HG02759 (cell line): ENCODE measurements at regions not wholly inside any gene's neighbourhood (a gene's known extent, or its start where the extent isn't known, plus 50 kb on each side); places are given as distances from the start of the nearest gene placed in this dataset.

Experiments
- ATAC-seq: cut with Tn5 transposase; IDR thresholded peaks from one replicate; pipeline ENCODE4 v1.9.1; 2021; ENCODE audit warnings: mild to moderate bottlenecking, moderate library complexity; ENCODE audit not compliant: unreplicated experiment

DNA sequence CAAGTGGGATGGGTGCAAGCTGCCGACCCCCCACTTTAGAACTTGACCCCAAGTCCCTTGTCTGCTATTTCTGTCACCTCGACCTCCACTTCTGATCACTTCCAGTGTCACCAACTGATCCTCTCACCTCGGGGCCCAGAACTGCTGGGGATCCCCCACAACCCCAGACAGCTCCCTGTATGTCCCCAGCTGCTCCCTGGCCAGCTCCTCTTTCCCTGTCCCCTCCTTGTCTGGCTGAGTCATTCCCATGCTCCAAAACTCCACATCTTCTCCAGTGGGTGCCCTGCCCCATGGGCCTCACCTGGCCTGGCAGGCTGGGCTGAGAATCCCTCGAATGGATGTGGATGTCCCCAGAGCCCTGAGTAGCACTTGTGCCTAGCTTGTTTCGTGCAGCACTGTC is 154.3 kb upstream of the PCBD1 start:
- ATAC-seq, result no peak

DNA sequence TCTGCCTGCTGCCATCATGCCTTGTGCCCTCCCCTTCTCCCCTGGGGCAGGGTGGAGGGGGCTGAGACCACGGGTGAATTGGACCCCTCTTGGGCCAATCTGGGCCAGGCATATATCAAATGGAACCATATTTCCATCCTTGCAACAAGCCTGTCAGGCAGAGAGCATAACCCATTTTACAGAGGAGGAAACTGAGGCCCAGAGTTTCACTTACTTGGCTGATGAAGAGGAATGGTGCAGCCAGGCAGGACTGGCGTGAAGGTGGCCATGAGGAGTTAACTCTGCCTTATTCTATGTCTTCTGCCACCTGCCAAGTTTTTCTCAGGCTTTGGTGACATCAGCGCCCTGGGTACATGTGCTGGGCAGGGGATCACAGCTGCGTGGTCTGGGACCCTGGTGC is 155.5 kb upstream of the PCBD1 start:
- ATAC-seq, result no peak

DNA sequence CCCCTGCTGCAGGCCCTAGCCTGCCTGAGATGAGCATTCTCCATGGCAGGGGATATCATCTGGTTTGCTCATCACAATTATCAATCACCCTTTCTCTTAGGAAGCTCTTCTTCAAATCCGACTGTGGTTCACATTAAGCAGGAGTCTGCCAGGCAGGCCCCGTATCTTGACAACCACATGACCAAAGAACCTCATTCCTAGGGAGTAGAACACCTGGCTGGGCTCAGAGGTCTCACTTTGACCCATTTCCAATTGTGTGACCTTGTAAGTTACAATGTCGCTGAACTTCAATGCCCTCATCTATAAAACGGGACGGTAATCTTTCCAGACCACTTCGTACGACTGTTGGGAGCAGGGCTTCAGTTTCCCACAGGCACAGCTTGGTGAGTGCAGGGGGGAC is 156.4 kb upstream of the PCBD1 start:
- no peak for ATAC-seq

DNA sequence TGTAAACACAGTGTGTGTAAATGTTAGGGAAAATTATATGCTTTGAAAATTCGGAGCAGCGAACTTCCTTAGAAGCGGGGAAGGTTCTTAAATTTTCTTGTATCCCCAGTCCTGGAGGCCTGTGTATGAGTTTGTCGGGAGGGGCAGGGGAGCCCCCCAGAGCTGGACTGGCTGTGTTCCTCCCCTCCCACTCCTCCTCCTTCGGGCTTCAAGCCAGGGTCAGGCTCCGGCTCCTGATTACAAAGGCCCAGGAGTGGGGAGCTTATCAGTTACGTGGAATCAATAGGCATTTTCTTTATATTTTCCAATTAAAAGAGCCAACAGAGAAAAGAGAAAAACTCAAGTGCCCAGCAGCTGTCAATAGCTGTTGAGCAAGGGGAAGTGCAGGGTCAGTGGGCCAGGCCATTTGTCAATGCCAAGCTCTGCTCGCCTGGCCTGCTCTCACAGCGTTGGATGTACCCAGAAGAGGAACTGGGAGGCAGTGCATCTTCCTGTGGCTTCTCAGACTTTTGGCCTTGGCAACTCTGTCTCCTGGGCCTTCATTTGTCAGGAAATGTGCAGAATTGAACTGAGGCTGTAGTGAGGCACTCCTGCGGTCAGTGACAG is 156.9 kb upstream of the PCBD1 start:
- no peak for ATAC-seq

DNA sequence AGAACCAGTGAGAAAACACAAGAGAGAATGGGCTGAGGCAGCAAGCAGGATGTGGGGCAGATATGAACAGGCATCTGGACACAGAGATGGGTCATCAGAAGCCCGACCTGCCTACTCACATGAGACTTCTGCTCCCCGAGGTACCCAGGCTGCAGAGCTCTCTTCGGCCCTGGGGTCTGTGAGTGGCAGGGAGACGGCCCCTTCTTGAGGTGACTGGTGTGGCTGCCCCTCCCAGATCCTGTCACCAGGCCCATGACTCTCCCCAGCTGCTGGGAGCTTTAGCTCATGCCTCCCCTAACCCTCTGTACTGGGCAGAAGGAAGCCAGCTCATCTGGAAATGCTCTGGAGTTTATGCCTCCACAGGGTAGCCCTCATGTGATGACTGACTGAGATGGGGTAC is 157.6 kb upstream of the PCBD1 start:
- ATAC-seq, result no peak

DNA sequence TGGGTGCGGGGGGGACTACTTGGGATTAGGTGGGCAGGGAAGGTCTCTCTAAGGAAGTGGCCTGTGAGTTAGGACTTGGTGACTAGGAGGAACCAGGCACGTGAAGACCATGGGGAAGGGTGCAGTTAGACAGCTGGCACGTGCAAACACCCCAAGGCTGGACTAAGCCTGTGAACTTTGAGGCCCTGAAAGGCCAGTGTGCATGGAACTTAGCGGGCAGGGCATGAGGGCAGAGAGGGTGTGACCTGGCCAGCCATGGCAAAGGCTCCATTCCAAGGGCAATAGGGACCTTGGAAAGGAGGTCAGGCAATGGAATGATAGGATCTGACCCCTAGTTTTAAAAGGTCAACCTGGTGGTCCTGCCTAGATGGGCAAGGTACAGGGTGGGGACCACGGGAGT is 158.4 kb upstream of the PCBD1 start:
- no peak for ATAC-seq

DNA sequence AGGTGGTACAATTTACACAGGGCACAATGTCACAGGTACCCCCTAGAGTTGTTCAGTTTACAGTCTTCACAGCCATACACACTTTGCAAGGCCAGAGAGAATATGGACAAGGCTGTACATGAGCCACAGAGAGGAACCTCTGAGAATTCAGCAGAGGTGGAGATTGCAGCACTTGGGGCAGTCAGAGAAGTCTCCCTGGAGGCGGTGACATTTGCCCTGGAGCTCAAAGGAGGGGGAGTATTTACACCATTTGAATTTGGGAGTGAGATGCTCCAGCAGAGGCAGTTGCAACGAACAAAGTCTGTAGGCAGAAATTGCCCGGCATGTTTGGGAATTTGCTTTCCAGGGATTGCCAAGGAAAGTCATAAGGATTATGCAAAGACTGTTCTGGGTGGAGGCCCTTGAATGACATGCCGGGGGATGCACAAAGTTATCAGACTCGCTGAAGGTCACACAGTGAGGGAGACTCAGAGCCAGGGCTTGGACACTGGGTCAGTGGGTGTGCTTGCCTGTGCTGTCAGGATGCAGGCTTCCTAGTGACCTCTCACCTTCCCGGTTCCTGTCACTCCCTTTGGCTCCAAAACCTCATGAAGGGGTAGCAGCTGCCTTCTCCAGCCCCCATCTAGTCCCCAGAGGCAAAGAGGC is 160.7 kb upstream of the PCBD1 start:
- ATAC-seq, result no peak

DNA sequence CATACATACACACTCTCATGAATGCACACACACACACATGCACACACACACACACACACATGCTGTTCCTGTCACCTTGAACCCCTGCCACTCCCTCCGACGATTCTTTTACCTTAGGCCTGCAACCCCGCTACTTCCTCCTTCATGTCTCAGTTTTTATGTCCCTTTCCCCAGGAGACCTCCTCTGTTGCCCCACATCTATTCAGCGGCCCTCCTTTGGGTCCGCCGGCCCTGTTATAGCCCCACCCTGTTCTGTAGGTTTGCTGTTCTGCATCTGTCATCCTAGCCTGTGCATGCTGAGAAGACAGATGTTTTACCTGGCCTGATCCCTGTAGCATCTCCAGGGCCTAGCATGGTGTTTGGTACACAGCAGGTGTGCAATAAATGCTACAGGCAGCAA is 161.6 kb upstream of the PCBD1 start:
- no peak for ATAC-seq

DNA sequence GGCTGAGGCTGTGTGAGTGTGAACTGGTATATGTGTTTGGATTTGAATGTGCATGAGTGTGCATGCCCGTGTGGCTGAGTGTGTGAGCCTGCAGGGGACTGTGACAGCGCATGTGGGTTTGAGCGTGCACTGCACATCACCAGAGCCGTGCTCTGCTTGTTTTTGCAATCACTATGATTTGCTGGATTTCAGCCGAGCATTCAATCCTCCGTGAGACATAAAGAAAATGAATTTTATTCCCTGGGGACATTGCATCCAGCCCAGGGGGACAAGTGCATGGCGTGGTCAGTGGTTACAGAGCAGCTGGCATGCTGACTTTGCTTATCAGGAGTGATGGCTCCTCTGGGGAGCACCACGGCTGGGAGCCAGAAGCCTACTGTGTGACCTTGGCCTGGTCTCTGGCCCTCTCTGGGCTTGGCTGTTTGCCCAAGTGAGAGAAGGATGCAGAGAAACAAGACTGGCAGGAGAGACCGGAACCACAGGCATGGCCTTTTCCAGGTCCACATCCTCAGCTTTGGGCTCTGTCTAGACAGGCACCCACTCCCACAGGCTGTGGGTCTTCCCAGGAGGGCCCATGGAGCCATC is 160.2 kb upstream of the UNC5B start:
- ATAC-seq, result no peak

DNA sequence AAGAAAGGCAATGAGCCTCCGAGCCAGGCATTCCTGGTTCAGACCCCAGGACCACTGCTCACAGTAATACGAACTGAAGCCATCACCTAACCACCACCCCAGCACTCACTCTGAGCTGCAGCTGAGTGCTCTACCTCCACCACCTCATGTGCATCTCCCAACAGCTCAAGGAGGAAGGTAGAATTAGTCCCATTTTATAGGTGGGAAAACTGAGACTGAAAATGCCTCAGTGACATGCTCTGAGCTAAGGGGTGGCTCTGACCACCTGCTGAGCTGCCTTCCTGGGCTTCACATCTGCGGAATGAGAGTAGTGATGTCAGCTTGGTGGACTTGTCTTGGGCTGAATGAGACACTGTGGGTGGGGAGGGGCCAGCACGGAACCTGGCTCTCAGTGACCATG is 159.7 kb upstream of the UNC5B start:
- no peak for ATAC-seq

DNA sequence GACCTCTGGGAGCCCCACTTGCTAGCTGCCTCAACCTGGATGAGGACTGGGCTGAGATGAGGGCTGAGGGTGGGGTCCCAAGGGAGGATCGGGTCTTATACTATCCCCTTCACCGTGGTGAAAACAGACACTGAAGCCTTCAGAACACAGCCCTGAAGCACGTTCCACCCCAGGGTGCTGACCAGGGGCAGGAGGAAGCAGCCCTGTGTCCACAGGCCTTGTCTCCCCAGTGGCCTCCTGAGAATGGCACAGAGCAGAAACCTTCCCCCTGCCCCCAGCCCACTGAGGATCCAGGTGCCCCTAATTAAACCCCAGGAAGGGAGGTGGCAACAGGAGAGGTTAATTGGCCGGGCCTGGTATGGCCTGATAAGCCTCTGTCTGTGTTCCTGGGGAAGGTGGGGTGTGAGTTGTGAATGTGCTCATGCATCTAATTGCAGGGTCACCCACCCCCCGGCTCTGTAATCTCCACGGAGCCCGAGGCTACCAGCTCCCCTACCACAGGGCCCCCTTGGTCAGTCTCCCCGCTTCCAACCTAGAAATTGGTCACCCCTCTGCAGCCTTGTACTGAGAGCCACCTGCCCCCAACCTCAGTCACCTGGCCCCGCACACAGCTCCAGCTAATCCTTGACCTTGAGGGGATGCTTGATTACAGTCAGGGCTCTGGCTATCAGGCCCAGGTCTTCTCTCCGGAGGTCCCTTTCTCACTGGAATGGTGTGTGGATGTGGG is 159.0 kb upstream of the UNC5B start:
- ATAC-seq, result no peak

DNA sequence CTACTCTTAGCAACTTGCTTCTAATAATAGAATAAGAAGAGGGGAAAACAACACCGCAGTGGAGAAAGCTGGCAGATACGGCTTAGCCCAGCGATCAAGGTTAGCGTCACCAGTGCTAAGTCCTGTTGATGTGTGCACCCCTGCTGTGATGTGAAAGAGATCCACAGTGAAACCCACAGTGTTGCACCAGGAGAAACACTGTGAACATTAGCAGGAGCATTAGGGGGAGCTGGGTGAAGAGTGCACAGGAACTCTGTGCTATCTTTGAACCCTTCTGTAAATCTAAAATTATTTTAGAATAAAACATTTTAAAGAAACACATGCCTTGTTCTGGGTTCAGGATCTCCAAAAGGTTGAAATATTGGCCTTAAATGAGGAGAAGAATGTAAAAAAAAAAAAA is 154.1 kb upstream of the UNC5B start:
- ATAC-seq, result no peak

DNA sequence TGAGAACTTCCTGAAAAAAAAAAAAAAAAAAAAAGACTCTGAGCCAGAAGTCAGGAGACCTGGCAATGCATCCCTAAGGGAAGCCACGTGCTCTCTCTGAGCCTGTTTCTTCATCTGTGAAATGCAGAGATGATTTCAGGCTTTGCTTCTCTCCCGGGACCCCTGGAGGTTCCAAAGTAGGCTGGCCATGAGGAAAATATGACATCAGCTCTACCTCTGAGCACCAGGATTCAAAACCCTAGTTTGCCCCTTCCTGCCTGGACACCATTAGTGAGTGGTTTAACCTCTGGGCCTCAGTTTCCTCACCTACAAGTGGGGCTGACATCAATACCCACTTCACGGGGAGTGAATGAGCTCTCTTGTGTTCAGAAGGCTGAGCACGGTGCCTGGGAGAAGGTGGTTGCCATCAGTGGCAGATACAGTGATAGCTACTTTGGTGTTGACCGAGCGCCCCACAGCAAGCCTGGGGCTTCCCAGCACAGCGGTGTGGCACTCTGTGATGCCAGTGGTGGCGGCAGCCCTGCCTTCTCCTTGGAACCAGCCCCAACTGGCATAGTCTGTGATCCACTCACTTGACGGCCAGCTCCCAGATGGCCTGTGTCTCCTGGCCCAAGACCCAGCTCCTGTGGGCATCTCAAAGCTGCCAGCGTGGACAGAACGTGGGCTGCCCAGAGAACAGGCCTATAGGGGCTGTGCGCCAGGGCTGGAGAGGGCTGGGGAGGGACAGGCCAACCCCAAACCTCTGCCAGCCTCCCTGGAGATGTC is 153.1 kb upstream of the UNC5B start:
- ATAC-seq, result no peak

DNA sequence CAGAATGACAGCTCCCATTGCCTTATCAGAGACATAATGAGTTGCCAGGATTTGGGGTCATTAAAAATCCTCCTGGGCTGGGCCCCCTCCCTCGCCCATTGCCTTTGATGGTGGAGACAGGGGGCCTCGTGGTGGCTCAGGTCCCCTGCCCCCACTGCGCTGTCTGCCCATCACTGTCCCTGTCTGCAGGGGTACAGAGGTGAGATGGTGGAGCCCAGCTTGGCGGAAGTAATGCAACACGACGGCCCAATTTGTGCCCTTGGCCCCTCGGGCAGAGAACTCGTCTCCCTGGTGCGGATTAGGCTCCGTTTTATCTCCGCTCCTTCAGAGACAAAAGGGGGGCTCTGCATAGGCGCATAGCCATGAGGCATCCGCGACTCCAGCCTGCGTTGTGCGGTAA is 152.4 kb upstream of the UNC5B start:
- no peak for ATAC-seq

DNA sequence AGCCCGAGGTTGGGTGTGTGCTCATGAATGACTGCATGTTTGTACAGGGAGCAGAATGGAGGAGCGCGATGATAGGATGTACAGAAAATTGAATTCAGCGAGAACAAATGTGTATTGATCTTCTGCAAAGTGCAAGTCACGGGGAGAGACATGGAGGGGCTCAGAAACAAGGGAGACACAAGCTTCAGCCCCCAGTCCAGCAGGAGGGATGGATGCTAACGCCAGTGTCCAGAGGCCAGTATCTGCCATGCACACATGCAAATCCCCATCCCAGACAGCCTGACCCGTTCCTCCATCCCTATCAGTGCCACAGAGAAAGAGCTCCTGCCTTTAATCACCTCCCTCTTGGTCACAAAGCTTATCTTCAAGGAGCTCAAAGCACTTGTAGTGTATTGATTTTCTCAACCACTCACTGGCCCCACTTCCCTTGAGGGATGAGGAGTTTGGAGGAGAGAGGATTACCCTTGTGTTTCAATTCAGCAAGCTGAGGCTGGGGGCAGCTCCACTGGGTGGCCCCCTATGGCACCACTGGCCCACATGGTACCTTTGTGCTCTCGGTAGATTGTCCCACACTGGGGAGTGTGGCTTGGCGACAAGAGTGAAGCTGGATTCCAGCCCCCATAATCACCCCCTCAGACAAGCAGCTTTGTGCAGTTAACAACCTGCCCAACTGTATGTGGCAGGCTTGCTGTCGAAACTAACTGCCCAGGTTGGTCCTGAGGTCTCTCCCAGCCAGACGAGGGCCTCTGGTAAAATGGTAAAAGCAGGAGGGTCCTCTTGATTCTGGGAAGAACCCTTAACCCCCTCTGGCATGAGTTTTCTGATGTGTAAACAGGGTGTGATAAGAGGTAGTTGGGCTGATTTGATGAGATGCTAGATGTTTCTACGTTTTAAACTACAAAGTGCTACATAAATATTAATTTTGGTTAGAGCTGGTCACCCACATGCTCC is 151.6 kb upstream of the UNC5B start:
- no peak for ATAC-seq

DNA sequence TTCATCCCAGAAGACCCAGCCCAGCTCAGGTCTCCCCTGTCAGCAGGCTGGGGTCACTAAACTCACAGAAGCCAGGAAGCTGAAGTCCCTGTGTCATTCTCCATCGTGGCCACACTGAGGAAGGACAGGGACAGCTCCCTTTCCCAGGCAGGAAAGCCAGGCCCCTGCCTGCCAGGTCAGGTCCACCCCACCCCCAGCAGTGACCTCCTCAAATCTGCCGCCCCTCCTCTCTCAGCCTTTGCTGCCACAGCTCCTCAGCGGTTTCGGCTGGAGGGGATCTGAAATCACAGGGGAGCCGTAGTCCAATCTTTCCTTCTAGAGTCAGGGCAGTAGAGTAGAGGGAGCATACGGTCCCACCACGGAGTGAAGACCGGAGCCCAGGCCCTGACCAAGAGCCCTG is 150.9 kb upstream of the UNC5B start:
- no peak for ATAC-seq

DNA sequence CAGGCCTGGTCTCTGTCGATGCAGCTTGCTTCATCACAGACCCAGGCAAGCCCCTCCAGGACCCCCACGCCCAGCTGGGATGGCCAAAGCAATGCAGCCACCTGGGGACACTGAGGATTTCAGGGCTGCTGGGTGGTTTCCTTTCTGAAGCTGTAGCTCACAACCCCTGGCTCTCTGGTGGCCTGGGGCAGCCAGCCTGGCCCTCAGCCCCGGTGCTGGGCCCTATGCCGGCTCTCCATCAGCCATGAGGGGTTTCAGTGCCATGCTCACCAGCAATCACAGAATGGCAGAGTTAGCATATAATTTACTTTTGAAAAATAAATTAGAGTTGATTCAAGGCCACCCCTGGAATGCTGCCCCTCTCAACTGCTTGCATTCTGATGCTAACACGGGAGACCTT is 150.2 kb upstream of the UNC5B start:
- no peak for ATAC-seq

DNA sequence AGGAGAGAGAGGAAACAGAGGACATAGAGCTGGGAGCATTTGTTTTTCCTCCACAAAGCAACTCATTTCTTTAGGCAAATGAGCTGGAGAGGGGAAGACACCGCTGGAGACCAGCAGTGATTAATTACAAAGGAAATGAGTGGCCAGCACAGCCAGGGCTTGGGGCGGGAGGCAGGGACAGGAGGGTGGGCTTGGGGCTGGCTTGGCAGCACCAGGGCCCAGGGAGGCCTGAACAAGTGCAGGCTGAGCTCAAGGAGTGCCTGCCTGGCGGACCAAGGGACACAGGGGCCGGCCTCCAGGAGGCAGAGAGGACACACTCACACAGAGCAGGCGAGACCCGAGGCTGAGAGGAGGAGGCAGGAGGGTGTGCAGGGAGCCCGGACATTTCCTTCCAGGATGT is 149.0 kb upstream of the UNC5B start:
- ATAC-seq, result no peak

DNA sequence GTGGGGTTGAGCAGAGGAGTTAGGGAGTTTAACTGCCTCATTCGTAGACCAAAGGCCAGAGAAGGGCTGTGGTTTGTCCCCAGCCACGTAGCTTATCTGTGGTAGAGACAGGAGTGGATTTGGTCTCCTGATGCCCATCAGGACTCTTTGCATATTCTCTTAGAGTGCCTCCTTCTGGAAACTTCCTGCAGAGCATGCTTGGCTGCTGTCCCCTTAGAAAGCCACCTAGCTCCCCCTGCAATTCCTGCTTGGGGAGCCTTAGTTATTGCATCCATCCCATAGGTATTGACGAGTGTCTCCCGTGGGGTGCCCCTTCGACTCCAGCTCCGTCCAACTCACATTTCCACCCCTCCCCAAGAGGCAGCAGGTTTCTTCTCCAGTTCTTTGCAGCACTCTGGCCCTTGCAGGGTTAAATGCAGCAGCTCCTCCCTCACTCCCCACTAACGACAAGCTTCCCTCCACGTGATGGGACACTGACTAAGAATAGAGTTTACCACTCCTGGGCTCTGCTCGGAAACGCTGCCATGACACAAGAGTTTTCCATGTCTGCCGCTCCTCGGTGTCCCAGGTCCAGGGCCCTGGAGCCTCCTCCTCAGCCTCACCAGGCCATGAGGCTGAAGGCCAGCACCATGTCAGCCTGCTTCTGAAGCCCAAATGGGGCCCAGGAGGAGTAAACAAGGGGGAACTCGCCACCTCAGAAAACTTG is 147.8 kb upstream of the UNC5B start:
- ATAC-seq, result no peak

DNA sequence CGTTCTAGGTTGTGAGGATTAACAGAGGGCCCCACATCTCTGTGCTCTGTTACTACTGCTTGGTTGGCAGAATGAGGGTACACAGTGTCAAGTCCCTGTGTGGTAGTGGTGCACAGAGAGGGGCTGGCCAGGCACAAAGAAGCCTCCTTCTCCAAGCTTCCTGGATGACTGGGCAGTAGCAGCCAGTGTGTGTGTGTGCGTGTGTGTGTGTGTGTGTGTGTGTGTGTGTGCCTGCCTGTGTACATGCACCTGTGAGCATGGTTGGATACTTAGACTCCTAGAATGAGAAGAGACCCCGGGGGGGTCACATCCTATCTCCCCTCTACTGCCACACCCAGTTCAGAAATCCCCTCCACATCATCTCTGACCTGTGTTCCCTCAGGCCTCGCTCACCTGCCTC is 146.7 kb upstream of the UNC5B start:
- ATAC-seq, result no peak
